GM12874 (cell line): ENCODE measurements at regions not wholly inside any gene's neighbourhood (a gene's known extent, or its start where the extent isn't known, plus 50 kb on each side); places are given as distances from the start of the nearest gene placed in this dataset.

Experiments
- TF ChIP-seq, protein P1 (sequence below): IDR thresholded peaks from 2 replicates; pipeline ENCODE4 v1.5.1; 2011; ENCODE audit warnings: low read depth, mild to moderate bottlenecking, control low read depth, low read length, moderate library complexity; ENCODE audit not compliant: insufficient read depth

DNA sequence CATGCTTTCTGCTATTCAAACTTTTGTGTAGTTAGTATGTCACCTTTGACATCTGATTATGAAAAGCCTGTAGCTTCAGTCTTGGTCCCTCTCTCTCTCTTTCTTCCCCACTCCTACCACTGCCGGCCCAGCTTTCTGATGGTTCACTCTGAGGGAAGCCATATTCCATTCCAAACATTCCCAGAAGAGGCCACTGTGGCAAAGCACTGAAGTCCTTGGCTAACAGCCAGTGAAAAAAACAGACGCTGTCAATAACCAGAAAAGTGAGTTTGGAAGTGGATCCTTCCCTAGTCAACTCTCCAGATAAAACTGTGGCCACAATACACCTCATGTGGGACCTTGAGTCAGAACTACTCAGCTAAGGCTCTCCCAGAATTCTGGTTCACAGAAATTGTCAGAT lies 950.7 kb upstream of the PHF14 start:
- TF ChIP-seq, protein P1, sequence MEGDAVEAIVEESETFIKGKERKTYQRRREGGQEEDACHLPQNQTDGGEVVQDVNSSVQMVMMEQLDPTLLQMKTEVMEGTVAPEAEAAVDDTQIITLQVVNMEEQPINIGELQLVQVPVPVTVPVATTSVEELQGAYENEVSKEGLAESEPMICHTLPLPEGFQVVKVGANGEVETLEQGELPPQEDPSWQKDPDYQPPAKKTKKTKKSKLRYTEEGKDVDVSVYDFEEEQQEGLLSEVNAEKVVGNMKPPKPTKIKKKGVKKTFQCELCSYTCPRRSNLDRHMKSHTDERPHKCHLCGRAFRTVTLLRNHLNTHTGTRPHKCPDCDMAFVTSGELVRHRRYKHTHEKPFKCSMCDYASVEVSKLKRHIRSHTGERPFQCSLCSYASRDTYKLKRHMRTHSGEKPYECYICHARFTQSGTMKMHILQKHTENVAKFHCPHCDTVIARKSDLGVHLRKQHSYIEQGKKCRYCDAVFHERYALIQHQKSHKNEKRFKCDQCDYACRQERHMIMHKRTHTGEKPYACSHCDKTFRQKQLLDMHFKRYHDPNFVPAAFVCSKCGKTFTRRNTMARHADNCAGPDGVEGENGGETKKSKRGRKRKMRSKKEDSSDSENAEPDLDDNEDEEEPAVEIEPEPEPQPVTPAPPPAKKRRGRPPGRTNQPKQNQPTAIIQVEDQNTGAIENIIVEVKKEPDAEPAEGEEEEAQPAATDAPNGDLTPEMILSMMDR: no peak

- TF ChIP-seq, protein P1: no peak
These were observed 938.7 kb upstream of the PHF14 start for GRCh38 chr7:10034843-10035556.

DNA sequence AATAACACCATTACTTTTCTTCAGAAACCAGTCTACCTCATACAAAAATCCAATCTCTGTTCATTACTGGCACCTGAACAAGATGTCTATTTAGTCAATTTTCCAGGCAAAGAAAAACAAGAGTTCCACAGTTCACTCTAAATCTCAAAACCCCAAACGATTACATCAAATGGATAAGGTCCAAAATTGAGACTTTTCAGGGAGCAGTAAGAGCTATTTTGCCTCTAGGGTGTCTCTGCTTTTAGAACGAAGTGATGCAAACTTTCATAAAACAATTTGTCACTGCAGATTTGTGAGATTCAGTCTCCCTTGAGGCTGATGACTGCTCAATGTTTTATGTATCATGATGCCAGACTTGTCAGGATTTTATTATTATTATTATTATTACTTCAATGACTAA lies 937.0 kb upstream of the PHF14 start:
- TF ChIP-seq, protein P1: no peak

GRCh38 chr7:10038351-10038750 lies 935.3 kb upstream of the PHF14 start:
- TF ChIP-seq, protein P1: no peak

DNA sequence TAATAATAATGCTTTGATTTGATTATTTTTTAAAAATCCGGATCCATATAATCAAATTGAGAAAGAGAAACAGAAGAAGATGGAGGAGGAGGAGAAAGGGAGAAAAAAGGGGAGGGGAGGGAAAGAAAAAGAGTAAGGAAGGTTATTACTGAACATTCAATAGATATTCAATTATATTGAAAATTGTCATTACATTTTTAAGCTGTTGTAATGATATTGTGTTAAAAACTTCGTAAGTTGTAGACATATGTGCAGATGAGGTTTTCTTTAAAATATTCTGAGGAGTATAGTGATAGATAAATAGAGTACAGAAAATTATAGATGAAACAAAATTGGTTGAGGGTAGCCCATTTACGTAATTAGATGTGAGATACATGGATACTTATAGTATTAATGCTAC lies 933.0 kb upstream of the PHF14 start:
- TF ChIP-seq, protein P1: no peak

DNA sequence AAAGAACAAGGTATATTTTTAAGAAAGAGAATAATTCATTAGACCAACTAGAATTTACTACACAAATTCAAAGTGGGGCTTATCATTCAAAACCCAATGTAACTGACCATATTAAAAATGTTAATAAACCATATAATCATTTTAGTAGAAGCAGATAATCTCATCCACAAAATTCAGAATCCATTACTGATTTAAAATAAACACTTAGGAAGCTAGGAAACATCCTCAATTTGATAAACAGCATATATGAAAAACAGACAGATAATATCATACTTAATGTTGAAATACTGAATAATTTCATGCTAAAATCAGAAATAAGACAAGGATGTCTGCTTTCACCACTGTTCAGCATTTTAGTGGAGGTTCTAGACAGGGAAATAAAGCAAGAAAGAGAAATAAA lies 902.8 kb upstream of the PHF14 start:
- TF ChIP-seq, protein P1: no peak

- TF ChIP-seq, protein P1: no peak
These were observed 897.8 kb upstream of the PHF14 start for GRCh38 chr7:10075866-10076265.
